Activated B cell treated with CpG ODN at 0.5 μM for 24 hours (primary cell): ENCODE measurements at regions not wholly inside any gene's neighbourhood (a gene's known extent, or its start where the extent isn't known, plus 50 kb on each side); places are given as distances from the start of the nearest gene placed in this dataset.

Source experiments
- ATAC-seq: fragments of 200-7000 bp; cut with Tn5 transposase; one replicate; pipeline ENCODE4 v1.10.0; 2021; ENCODE audit warnings: low read depth, mild to moderate bottlenecking, moderate library complexity
- CTCF ChIA-PET: fragments of 350-600 bp; sonication (Branson Sonifier 250); formaldehyde crosslinking; loops from one replicate; lab custom pipeline; 2021; ENCODE audit warnings: antibody characterized with exemption; lab: Charles Lee
- POLR2A ChIA-PET: fragments of 350-600 bp; sonication (Branson Sonifier 250); formaldehyde crosslinking; loops from one replicate; lab custom pipeline; 2021; ENCODE audit warnings: antibody characterized with exemption; lab: Charles Lee
- DNase-seq: peaks from one replicate; pipeline ENCODE4 v3.0.0; 2022
- H3K27ac Mint-ChIP-seq: one replicate; pipeline ENCODE4 v1.8.0; 2020; ENCODE audit warnings: mixed read lengths
- H3K27me3 Mint-ChIP-seq: one replicate; pipeline ENCODE4 v1.8.0; 2021; ENCODE audit warnings: mixed read lengths
- H3K36me3 Mint-ChIP-seq: one replicate; pipeline ENCODE4 v1.8.0; 2021; ENCODE audit warnings: low read depth, mixed read lengths
- H3K4me1 Mint-ChIP-seq: one replicate; pipeline ENCODE4 v1.8.0; 2021; ENCODE audit warnings: mixed read lengths
- H3K4me3 Mint-ChIP-seq: one replicate; pipeline ENCODE4 v1.8.0; 2020; ENCODE audit warnings: mild to moderate bottlenecking, mixed read lengths
- H3K9me3 Mint-ChIP-seq: one replicate; pipeline ENCODE4 v1.8.0; 2020; ENCODE audit warnings: mixed read lengths
- CTCF ChIP-seq: fragments of 200-600 bp; IDR thresholded peaks from one replicate; pipeline ENCODE4 v1.8.0; 2022; ENCODE audit warnings: antibody characterized with exemption, mild to moderate bottlenecking
- intact Hi-C: fragments of 100-400 bp; cut with micrococcal nuclease; formaldehyde crosslinking; loops from one replicate; pipeline ENCODE4 v1.15.1; 2024

GRCh38 chr9:110116543-110116885 is 91.4 kb downstream of the C9orf152 start:
- no peak for ATAC-seq
- Mint-ChIP-seq H3K9me3 (no peaks in the 10 kb centered on the region), H3K36me3 (peaks cover 60% of the 10 kb centered on the region), H3K27me3 (no peaks in the 10 kb centered on the region), H3K4me1 (peaks cover 77% of the 10 kb centered on the region), H3K27ac (no peak overlapping the region), H3K4me3 (no peak overlapping the region)
- intact Hi-C loops = no loop called here
- ChIA-PET CTCF (no interaction called here), POLR2A (interaction anchor here (1.3 kb wide), 2 partner anchors 9 to 16 kb away, joined by 3 read pairs; no protein-coding TSS in a partner anchor)
- no peak for DNase-seq
- no peak for TF ChIP-seq CTCF

- peaks cover 85% of the 10 kb centered on the region for H3K4me1 Mint-ChIP-seq
- POLR2A ChIA-PET = interaction anchor here (0.5 kb wide), 1 partner anchor 11 kb away, joined by 3 read pairs; no protein-coding TSS in a partner anchor
- intact Hi-C loops = no loop called here
These were observed 86.8 kb downstream of the C9orf152 start for GRCh38 chr9:110121170-110121569.

GRCh38 chr9:110123341-110124095 is 84.4 kb downstream of the C9orf152 start:
- ChIA-PET POLR2A (no interaction called here), CTCF (no interaction called here)
- DNase-seq = no peak
- TF ChIP-seq CTCF = no peak
- Mint-ChIP-seq H3K4me1 (peaks cover 92% of the 10 kb centered on the region), H3K27me3 (no peaks in the 10 kb centered on the region), H3K36me3 (peaks cover 56% of the 10 kb centered on the region), H3K9me3 (no peaks in the 10 kb centered on the region), H3K4me3 (no peak overlapping the region), H3K27ac (peak overlapping the region; percentile 64)
- no peak for ATAC-seq
- intact Hi-C loops = no loop called here

More at GRCh38 chr9:110121170-110121569, 86.8 kb downstream of the C9orf152 start:
- no peak for TF ChIP-seq CTCF
- H3K27me3 Mint-ChIP-seq = no peaks in the 10 kb centered on the region
- H3K4me3 Mint-ChIP-seq = no peak overlapping the region
- CTCF ChIA-PET = no interaction called here
- peaks cover 58% of the 10 kb centered on the region for H3K36me3 Mint-ChIP-seq
- no peaks in the 10 kb centered on the region for H3K9me3 Mint-ChIP-seq
- DNase-seq (no peak), ATAC-seq (no peak)
- no peak overlapping the region for H3K27ac Mint-ChIP-seq

GRCh38 chr9:110124439-110124838 is 83.5 kb downstream of the C9orf152 start:
- intact Hi-C loops = no loop called here
- peak overlapping the region; percentile 51 for H3K27ac Mint-ChIP-seq

More at GRCh38 chr9:110124439-110124838, 83.5 kb downstream of the C9orf152 start:
- Mint-ChIP-seq H3K27me3 (no peaks in the 10 kb centered on the region), H3K36me3 (peaks cover 50% of the 10 kb centered on the region), H3K4me1 (peaks cover 96% of the 10 kb centered on the region), H3K9me3 (no peaks in the 10 kb centered on the region), H3K4me3 (peak overlapping the region; percentile 6)
- no peak for TF ChIP-seq CTCF
- POLR2A ChIA-PET = no interaction called here
- no peak for DNase-seq
- ATAC-seq = no peak
- CTCF ChIA-PET = no interaction called here
